Transverse colon (tissue), 4 donors: ENCODE measurements at regions not wholly inside any gene's neighbourhood (a gene's known extent, or its start where the extent isn't known, plus 50 kb on each side); places are given as distances from the start of the nearest gene placed in this dataset.
"Not testable (repeated sequence)": the region's sequence is repeated elsewhere in the genome, so short reads cannot be mapped to it uniquely, and the experiment has no call there.

Source experiments
- DNase-seq: peaks from one replicate; pipeline ENCODE4 v3.0.0-alpha.2; 2019
- H3K27ac ChIP-seq, 4 donors: fragments of 200-600 bp; sonication (generic); 2 replicates each; pipeline ENCODE4 v1.5.1; 2016 to 2018; ENCODE audit warnings: inconsistent platforms in 4 of 4
- H3K27me3 ChIP-seq: fragments of 200-600 bp; sonication (generic); 2 replicates; pipeline ENCODE4 v1.5.1; 2017; ENCODE audit warnings: inconsistent platforms
- H3K36me3 ChIP-seq, 4 donors: fragments of 200-600 bp; sonication (generic); 2 replicates each; pipeline ENCODE4 v1.5.1; 2017 to 2019; ENCODE audit warnings: inconsistent platforms in 4 of 4
- H3K4me1 ChIP-seq, 4 donors: fragments of 200-600 bp; sonication (generic); 2 replicates each; pipeline ENCODE4 v1.5.1; 2017 to 2020; ENCODE audit warnings: inconsistent platforms in 4 of 4
- H3K4me3 ChIP-seq, 4 donors: fragments of 200-600 bp; sonication (generic); 1 replicate in 1 of 4; 2 replicates in 3 of 4; pipeline versions ENCODE4 v1.5.1 to v1.6.1; 2017 to 2019; ENCODE audit warnings: inconsistent platforms in 4 of 4
- H3K9me3 ChIP-seq, 2 donors: fragments of 200-600 bp; sonication (generic); 2 replicates each; pipeline ENCODE4 v1.5.1; 2017 to 2019; ENCODE audit warnings: inconsistent platforms in 2 of 2
- EP300 ChIP-seq: sonication (generic); formaldehyde crosslinking; IDR thresholded peaks from one replicate; pipeline ENCODE4 v1.6.1; 2017; ENCODE audit warnings: antibody characterized with exemption, low read depth
- POLR2A ChIP-seq: fragments of 450-650 bp; IDR thresholded peaks from one replicate; pipeline ENCODE4 v1.6.1; 2016; ENCODE audit warnings: antibody characterized with exemption, mild to moderate bottlenecking, moderate library complexity
- POLR2AphosphoS5 ChIP-seq, 3 donors: sonication (generic); formaldehyde crosslinking; IDR thresholded peaks; one replicate each; pipeline ENCODE4 v1.6.1; 2016; ENCODE audit warnings: antibody characterized with exemption in 3 of 3
- WGBS, 2 donors: methylation state at CpG; one replicate each; pipeline ENCODE4 v1.1.5; 2018; ENCODE audit warnings: low coverage in 1 of 2; 5-methylcytosine and 5-hydroxymethylcytosine counted together
- in situ Hi-C, 4 donors: fragments of 200-750 bp; cut with MboI; loops; one replicate each; pipeline versions ENCODE4 v1.15.0 to v1.15.1; 2017; ENCODE audit warnings: low sequenced_read_pairs in 3 of 4, low pct_ligation_motif_present in 1 of 4, low pct_unique_long_range_greater_than_20kb in 1 of 4
- intact Hi-C: fragments of 100-400 bp; cut with DNase I; formaldehyde crosslinking; loops from one replicate; pipeline ENCODE4 v1.15.1; 2023; ENCODE audit warnings: low total_unique reads
- TF ChIP-seq, protein P1 (sequence below), 5 experiments: fragments of 200-600 bp in 3 of 5; fragments of 450-650 bp in 2 of 5; sonication (generic) in 3 of 5; IDR thresholded peaks; 1 replicate in 2 of 5; 2 replicates in 3 of 5; pipeline ENCODE4 v1.5.1; 2016 to 2017; ENCODE audit warnings: antibody characterized with exemption in 5 of 5, inconsistent platforms in 3 of 5, mild to moderate bottlenecking in 2 of 5, moderate library complexity in 1 of 5

DNA sequence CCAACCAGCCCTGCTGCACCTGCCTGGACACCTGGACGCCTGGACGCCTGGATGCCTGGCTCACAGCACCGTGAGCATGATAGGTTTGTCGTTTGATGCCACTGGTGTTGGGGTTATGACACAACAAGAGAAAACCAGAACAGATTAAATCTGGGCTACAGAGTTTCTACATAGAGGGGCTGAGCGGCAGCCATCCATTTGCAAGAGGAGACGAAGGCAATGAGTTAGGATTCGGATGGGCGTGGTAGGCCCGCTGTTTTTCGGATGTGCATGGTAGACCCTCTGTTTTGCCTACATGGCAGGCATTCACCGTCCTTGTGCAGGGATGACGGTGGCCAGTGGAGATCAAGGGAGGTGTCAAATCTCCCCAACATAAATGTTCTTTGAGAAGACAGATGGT, 121.5 kb upstream of the RNF32 start:
- Histone ChIP-seq H3K27me3 (no peaks in the 10 kb centered on the region), H3K4me1 (no peaks in the 10 kb centered on the region), H3K4me3 (no peak overlapping the region), H3K9me3 (no peaks in the 10 kb centered on the region), H3K36me3 (no peaks in the 10 kb centered on the region), H3K27ac (no peak overlapping the region)
- TF ChIP-seq EP300 (no peak), POLR2AphosphoS5 (IDR thresholded peaks at IDR 0.05) (no peak), POLR2A (no peak)
- TF ChIP-seq, protein P1, sequence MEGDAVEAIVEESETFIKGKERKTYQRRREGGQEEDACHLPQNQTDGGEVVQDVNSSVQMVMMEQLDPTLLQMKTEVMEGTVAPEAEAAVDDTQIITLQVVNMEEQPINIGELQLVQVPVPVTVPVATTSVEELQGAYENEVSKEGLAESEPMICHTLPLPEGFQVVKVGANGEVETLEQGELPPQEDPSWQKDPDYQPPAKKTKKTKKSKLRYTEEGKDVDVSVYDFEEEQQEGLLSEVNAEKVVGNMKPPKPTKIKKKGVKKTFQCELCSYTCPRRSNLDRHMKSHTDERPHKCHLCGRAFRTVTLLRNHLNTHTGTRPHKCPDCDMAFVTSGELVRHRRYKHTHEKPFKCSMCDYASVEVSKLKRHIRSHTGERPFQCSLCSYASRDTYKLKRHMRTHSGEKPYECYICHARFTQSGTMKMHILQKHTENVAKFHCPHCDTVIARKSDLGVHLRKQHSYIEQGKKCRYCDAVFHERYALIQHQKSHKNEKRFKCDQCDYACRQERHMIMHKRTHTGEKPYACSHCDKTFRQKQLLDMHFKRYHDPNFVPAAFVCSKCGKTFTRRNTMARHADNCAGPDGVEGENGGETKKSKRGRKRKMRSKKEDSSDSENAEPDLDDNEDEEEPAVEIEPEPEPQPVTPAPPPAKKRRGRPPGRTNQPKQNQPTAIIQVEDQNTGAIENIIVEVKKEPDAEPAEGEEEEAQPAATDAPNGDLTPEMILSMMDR (IDR thresholded peaks at IDR 0.05): no peak
- WGBS, 2 donors: 89 to 96% methylated on average over 9 to 12 of the region's 12 CpGs
- intact Hi-C loops (no loop called here), in situ Hi-C loops (no loop called here)
- DNase-seq: no peak

DNA sequence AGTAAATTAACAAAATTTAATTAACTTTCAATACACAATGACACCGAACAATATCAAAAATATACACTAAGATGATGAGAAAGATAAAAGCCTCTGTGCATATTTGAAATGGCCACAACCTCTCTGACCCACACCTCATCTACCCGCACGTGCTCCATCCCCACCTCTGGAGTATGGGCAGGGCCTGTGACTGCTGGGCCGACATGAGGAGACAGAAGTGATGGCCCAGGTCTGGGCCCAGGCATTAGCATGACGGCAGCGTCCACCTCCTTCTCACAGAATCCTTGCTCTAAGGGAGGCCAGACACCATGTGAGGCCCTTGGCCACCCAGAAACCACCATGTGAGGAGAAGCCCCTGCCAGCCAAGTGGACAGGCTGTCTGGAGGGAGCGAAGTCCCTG, 122.1 kb upstream of the RNF32 start:
- in situ Hi-C loops (no loop called here), intact Hi-C loops (no loop called here)
- H3K27me3 ChIP-seq: no peaks in the 10 kb centered on the region
- no peak overlapping the region for H3K4me3 ChIP-seq
- WGBS, 2 donors: 90 to 98% methylated on average over 4 to 7 of the region's 7 CpGs
- no peak overlapping the region for H3K27ac ChIP-seq
- H3K9me3 ChIP-seq: no peaks in the 10 kb centered on the region
- no peaks in the 10 kb centered on the region for H3K36me3 ChIP-seq
- no peak for TF ChIP-seq POLR2AphosphoS5 (IDR thresholded peaks at IDR 0.05)
- TF ChIP-seq, protein P1 (IDR thresholded peaks at IDR 0.05): no peak
- no peak for TF ChIP-seq EP300
- no peak for TF ChIP-seq POLR2A
- no peaks in the 10 kb centered on the region for H3K4me1 ChIP-seq
- no peak for DNase-seq

DNA sequence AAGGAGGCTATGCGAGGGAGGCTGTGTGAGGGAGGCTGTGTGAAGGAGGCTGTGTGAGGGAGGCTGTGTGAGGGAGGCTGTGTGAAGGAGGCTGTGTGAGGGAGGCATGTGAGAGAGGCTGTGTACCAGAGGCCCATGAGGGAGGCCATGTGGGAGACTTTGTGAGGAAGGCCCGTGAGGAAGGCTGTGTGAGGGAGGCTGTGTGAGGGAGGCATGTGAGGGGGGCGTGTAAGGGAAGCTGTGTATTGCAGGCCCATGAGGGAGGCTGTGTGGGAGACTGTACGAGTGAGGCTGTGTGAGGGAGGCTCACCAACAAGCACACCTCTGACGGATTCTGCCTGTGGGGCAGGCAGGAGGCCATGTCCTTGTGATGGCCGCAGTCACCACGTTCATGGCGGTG, 122.7 kb upstream of the RNF32 start:
- WGBS, 2 donors: 54 to 71% methylated on average over 4 to 8 of the region's 8 CpGs
- H3K27ac ChIP-seq, intact Hi-C loops, H3K36me3 ChIP-seq, H3K9me3 ChIP-seq, H3K4me1 ChIP-seq, in situ Hi-C loops, H3K4me3 ChIP-seq, H3K27me3 ChIP-seq, DNase-seq: not testable (repeated sequence)

DNA sequence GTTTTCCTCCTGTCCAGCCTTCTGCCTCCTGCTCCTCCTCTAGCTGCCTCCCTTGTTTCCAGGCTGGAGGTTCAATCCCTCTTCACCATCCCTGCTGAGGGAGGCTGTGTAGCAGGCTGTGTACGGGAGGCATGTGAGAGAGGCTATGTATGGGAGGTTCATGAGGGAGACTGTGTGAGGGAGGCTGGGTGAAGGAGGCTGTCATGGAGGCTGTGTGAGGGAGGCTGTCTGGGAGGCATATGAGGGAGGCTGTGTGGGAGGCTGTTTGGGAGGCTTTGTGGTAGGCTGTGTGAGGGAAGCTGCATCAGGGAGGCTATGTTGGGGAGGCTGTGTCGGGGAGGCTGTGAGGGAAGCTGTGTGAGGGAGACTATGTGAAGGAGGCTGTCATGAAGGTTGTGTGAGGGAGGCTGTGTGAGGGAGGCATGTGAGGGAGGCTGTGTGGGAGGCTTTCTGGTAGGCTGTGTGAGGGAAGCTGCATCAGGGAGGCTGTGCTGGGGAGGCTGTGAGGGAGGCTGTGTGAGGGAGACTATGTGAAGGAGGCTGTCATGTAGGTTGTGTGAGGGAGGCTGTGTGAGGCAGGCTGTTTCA, 123.7 kb upstream of the RNF32 start:
- WGBS, 2 donors: 73 to 78% methylated on average over 1 to 2 of the region's 2 CpGs
- intact Hi-C loops (no loop called here), in situ Hi-C loops (no loop called here)
- H3K4me1 ChIP-seq: no peaks in the 10 kb centered on the region
- H3K27me3 ChIP-seq: no peaks in the 10 kb centered on the region
- peak overlapping the region; percentile 3 to 66 (median 58) for H3K27ac ChIP-seq
- DNase-seq: no peak
- TF ChIP-seq POLR2A (peak; percentile 35), EP300 (no peak), POLR2AphosphoS5 (IDR thresholded peaks at IDR 0.05) (peak in 1 of 3 donors; percentile 1)
- no peaks in the 10 kb centered on the region for H3K9me3 ChIP-seq
- H3K36me3 ChIP-seq: no peaks in the 10 kb centered on the region
- peak overlapping the region in 2 of 4 donors; percentile 11 to 35 for H3K4me3 ChIP-seq

DNA sequence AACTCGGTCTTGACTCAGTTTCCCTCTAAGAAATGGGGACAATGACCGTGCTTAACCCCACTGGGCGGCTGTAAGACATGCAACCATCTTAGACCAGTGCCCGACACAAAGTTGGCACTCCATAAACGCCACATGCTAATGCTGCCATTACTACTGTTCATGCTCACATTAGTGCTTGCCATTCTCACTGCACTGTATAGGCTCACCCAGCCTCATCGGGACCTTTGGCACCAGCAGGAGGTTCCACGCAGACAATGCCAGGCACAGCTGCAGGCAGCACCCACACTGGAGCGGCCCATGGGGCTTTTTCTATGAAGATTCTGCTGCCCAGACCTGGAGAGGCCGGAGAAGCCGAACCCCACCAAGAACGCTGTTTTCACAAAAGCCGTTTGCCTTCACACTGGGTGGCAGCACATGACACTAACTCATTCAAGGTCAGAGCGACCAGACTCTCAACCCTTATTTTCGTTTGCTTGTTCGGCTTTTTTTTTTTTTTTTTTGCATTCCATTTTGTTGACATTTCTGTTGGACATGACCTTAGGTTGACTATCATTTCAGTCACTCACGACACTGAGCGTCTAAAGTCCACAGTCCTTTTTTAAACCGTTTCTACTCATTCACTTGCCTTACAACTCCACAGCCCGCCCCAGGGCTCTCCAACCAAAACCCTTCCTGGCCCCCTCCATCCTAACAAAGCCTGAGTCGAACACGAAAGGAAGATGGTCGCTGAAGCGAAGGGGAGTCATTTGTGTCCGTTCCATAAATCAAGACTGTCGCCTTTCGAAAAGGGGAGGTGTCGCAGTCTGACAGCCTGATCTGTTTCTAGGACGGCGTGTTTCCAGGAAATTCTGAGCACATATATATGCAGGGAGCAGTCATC, 124.4 kb upstream of the RNF32 start:
- DNase-seq: peak; percentile 26
- Histone ChIP-seq H3K4me3 (peak overlapping the region in 2 of 4 donors; percentile 11 to 35), H3K9me3 (peaks cover 5 to 7% of the 10 kb centered on the region in 2 donors), H3K27me3 (no peaks in the 10 kb centered on the region), H3K27ac (peak overlapping the region; percentile 3 to 66 (median 58)), H3K36me3 (no peaks in the 10 kb centered on the region), H3K4me1 (no peaks in the 10 kb centered on the region)
- no peak for TF ChIP-seq EP300
- TF ChIP-seq, protein P1 (IDR thresholded peaks at IDR 0.05): no peak
- TF ChIP-seq POLR2AphosphoS5 (IDR thresholded peaks at IDR 0.05): peak in 2 of 3 donors; percentile 30 to 39
- peak; percentile 48 for TF ChIP-seq POLR2A
- in situ Hi-C loops: no loop called here
- intact Hi-C loops: no loop called here
- 27 to 51% methylated on average over 10 to 29 of the region's 29 CpGs for WGBS, 2 donors
